ENCODE measurements at regions not wholly inside any gene's neighbourhood (a gene's known extent, or its start where the extent isn't known, plus 50 kb on each side); places are given as distances from the start of the nearest gene placed in this dataset.

DNA sequence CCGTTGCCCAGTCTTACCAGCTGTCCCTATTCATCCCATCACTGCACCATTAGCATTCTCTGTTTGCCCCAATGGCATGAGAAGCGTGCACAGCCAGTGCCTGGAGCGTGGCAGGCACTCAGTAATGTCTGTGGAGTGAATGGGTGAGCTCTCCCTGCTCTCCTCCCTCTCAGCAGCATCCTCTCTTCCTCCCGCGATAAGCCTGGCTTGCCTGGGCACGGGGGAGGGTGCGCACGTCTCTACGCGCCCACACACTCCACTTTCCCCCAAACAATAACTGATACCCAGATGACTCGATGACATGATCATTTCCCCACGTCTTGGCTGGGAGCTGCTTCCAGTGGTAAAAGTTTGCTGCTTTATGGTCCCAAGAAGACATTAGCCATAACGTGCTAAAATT is 81.8 kb upstream of the LINGO1 start:
- DNase-seq (ENCODE audit: low spot score) = no peak
- TF ChIP-seq, protein P1, sequence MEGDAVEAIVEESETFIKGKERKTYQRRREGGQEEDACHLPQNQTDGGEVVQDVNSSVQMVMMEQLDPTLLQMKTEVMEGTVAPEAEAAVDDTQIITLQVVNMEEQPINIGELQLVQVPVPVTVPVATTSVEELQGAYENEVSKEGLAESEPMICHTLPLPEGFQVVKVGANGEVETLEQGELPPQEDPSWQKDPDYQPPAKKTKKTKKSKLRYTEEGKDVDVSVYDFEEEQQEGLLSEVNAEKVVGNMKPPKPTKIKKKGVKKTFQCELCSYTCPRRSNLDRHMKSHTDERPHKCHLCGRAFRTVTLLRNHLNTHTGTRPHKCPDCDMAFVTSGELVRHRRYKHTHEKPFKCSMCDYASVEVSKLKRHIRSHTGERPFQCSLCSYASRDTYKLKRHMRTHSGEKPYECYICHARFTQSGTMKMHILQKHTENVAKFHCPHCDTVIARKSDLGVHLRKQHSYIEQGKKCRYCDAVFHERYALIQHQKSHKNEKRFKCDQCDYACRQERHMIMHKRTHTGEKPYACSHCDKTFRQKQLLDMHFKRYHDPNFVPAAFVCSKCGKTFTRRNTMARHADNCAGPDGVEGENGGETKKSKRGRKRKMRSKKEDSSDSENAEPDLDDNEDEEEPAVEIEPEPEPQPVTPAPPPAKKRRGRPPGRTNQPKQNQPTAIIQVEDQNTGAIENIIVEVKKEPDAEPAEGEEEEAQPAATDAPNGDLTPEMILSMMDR (IDR thresholded peaks at IDR 0.05; ENCODE audit: extremely low read depth, missing control alignments) = no peak

DNA sequence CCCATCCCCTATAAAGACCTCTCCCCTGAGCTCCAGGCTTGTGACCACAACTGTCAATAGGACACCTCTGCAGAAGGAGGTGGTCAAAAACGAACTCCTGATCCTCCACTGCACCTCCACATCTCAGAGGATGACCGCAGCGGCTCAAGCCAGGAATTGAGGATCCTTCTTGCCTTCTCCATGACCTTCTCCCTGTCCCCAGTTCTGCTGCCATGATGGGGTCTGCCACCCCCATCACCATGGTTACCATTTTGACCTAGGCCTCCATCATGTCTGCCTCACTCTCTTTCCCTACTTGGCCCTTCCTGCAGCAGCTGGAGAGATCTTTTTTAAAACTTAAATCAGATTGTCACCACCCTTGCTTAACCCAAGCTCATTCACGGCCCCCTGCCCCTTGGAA is 81.3 kb upstream of the LINGO1 start:
- TF ChIP-seq, protein P1 (IDR thresholded peaks at IDR 0.05; ENCODE audit: extremely low read depth, missing control alignments) = no peak
- DNase-seq (ENCODE audit: low spot score) = no peak

DNA sequence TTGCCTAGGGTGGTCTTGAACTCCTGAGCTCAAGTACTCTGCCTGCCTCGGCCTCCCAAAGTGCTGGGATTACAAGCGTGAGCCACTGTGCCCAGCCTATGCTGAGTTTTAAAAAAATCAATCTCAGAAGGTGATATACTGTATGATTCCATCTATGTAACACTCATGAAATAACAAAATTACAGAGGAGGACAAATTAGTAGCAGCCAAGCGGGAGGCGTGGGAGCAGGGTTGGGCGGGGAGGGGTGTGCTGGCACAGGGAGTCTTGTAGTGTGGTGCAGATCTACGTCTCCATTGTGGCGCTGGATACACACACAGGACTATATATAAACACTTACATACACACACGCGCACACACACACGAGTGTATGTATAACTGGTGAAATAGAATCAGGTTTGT is 80.6 kb upstream of the LINGO1 start:
- no peak for DNase-seq (ENCODE audit: low spot score)
- TF ChIP-seq, protein P1 (IDR thresholded peaks at IDR 0.05; ENCODE audit: extremely low read depth, missing control alignments) = no peak

DNA sequence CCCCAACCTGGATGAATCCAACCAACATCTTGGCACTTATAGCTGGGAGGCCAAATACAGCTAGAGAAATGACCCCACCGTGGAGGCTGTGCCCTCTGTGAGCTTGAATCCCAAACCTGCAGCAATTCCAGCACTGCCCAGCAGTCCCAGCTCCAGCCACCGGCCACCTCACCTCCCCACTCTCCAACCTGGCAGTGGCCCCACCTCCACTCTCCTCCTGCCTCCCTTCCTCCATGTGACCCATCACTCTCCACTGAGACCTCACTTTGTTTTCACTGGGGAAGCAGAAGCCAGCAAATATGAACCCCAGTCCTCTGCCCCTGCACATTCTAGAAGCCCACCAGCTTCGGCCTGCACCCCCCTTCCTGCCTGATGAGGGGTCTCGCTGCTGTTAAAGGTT is 79.7 kb upstream of the LINGO1 start:
- no peak for DNase-seq (ENCODE audit: low spot score)

DNA sequence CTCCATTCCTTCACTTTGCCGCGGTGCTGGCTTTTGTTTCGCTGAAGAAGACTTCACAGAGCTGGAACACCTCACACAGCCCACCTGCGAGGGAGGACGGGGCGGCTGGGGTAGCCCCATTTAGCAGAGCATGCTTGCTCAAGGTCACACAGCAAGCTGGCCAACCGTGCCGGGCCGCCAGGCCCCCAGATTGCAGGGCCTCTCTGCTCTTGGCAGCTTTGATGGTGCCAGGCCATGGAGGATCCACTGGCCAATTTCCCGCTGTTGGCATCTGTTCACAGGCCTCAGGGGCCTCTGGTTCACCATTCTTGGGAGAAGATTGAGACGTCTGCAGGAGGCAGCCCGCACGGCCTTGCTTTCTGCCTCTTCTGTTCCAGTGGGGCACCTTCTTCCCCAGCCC is 77.9 kb upstream of the LINGO1 start:
- DNase-seq (ENCODE audit: low spot score) = no peak
- TF ChIP-seq, protein P1 (IDR thresholded peaks at IDR 0.05; ENCODE audit: extremely low read depth, missing control alignments) = no peak

More for the DNA sequence above, 79.7 kb upstream of the LINGO1 start:
- TF ChIP-seq, protein P1 (IDR thresholded peaks at IDR 0.05; ENCODE audit: extremely low read depth, missing control alignments) = no peak

DNA sequence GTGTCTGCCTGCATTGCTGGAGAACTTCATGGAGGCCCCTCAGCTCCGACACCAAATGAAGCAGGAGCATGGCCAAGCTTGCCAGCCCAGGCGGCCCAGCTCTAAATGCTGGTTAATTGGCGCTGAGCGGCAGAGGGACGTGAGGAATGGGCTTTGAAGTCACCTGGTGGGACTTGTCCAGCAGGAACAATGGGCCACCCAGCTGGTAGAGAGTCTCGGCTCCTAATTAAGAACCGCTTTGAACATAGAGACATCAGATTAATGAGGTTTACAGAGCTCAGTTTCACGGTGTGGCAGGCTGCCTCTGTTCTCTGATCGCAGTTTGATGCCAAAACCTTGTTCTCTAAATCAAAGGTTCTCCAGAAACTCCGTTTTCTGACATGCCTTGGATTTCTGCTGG is 77.5 kb upstream of the LINGO1 start:
- DNase-seq (ENCODE audit: low spot score) = no peak
- TF ChIP-seq, protein P1 (IDR thresholded peaks at IDR 0.05; ENCODE audit: extremely low read depth, missing control alignments) = no peak

DNA sequence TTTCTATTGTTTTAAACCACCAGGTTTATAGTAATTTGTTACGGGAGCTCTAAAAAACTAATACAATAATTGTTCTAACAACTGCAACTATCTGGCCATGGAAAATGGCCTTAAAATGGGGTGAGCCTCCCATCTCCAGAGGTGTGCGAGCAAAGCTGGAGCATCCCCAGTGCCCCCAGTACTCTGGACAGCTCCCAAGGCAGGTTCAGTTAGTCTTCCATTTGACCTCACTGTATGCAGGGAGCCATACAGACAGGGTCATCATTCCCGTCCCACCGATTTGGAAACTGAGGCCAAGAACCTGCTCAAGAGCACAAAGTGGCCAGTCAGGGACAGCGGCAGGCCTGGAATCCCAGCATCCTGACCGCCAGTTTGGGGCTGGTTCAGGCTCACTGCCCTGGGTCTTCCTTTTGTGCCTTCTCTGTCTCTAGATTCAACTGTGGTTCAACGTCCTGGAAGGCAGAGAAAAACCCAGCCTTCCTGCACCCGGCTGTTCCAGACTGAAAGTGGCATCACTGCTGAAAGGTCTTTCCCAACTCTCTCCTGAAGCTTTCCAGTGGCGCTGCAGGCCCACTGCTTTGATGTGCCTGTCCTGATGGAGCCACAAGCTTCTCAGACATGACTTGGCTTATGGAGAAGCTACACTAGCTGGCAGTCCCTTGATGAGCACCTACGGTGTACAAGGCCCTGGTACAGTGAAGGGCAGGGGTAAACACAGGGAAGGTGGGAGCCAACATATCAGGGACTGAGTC is 76.6 kb upstream of the LINGO1 start:
- no peak for DNase-seq (ENCODE audit: low spot score)
- TF ChIP-seq, protein P1 (IDR thresholded peaks at IDR 0.05; ENCODE audit: extremely low read depth, missing control alignments) = no peak
